ENCODE measurements at regions not wholly inside any gene's neighbourhood (a gene's known extent, or its start where the extent isn't known, plus 50 kb on each side); places are given as distances from the start of the nearest gene placed in this dataset.

DNA sequence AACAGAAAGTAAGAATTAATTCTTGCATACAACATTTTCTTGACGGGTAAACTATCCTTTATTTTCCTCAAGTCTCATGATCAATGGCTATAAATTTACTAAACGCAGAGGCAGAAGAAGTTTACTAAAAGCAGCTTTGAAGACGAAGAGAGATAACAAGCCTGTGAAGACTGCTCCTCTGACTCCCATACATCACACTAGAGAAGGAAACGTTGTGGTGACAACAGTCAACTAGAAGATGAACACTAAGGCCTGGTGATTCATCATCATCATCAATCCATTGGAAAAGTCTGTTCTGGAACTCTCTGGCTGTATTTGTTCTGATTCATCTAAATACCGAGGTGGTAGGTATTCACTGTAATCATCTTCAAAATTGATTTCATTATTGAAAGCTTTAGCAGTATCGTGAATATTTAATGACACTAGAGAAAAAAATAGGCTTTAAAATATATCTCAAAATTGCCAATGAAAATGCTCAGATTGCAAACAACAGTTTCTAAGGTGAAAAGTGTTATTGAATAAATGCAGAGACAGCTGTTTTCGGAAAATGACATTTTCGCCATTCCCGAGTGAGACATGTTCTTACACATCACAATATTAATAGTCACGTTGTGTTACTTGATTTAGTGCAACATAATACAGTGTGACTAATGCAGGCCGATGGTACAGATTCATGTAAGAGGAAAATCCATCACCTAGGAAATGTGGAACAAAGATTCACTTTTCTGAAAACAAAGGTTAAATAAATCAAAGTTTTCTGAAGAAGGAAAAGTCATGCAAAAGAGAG lies 260.5 kb downstream of the C12orf50 start:
- Histone ChIP-seq H3K9me3 (no peaks in the 10 kb centered on the region), H3K4me1 (no peaks in the 10 kb centered on the region), H3K36me3 (no peaks in the 10 kb centered on the region), H3K27ac (no peak overlapping the region), H3K27me3 (no peaks in the 10 kb centered on the region), H3K4me3 (no peak overlapping the region)
- no peak for TF ChIP-seq EP300 (IDR thresholded peaks at IDR 0.05; ENCODE audit: low read depth)
- no peak for TF ChIP-seq POLR2A (IDR thresholded peaks at IDR 0.05)
- no peak for TF ChIP-seq POLR2AphosphoS5 (IDR thresholded peaks at IDR 0.05)
- TF ChIP-seq, protein P1, sequence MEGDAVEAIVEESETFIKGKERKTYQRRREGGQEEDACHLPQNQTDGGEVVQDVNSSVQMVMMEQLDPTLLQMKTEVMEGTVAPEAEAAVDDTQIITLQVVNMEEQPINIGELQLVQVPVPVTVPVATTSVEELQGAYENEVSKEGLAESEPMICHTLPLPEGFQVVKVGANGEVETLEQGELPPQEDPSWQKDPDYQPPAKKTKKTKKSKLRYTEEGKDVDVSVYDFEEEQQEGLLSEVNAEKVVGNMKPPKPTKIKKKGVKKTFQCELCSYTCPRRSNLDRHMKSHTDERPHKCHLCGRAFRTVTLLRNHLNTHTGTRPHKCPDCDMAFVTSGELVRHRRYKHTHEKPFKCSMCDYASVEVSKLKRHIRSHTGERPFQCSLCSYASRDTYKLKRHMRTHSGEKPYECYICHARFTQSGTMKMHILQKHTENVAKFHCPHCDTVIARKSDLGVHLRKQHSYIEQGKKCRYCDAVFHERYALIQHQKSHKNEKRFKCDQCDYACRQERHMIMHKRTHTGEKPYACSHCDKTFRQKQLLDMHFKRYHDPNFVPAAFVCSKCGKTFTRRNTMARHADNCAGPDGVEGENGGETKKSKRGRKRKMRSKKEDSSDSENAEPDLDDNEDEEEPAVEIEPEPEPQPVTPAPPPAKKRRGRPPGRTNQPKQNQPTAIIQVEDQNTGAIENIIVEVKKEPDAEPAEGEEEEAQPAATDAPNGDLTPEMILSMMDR (IDR thresholded peaks at IDR 0.05): no peak
- DNase-seq: no peak
- WGBS, 2 donors (ENCODE audit: low coverage in 1 of 2): 78 to 88% methylated on average over 8 to 11 of the region's 11 CpGs
- intact Hi-C loops (cut with DNase I; ENCODE audit: low total_unique reads) (no loop called here), in situ Hi-C loops (cut with MboI; ENCODE audit: low pct_ligation_motif_present in 1 of 4, low pct_unique_long_range_greater_than_20kb in 1 of 4, low sequenced_read_pairs in 3 of 4) (no loop called here)

DNA sequence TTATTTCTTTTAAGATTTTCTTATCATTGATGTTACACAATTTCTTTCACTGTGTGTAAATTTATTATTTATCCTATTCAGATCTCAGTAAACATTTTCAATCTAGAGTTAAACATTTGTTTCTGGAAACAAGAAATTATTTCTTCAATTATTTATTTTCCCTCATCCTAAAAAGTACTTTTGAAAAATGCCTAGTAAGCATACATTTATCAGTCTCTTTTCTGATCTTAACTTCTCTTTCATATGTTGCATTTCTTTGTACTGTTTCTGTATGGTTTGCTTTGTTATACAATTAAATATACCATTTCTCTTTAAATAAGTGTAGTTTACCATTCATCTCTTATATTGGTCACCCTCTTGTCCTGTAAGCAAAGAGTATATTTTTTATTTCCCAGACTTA lies 263.2 kb downstream of the C12orf50 start:
- no peaks in the 10 kb centered on the region for H3K36me3 ChIP-seq
- no peak overlapping the region for H3K4me3 ChIP-seq
- no peak for TF ChIP-seq POLR2A (IDR thresholded peaks at IDR 0.05)
- TF ChIP-seq, protein P1 (IDR thresholded peaks at IDR 0.05): no peak
- TF ChIP-seq POLR2AphosphoS5 (IDR thresholded peaks at IDR 0.05): no peak
- no peak for TF ChIP-seq EP300 (IDR thresholded peaks at IDR 0.05; ENCODE audit: low read depth)
- in situ Hi-C loops (cut with MboI; ENCODE audit: low pct_ligation_motif_present in 1 of 4, low pct_unique_long_range_greater_than_20kb in 1 of 4, low sequenced_read_pairs in 3 of 4): no loop called here
- no peak overlapping the region for H3K27ac ChIP-seq
- H3K4me1 ChIP-seq: no peaks in the 10 kb centered on the region
- DNase-seq: no peak
- intact Hi-C loops (cut with DNase I; ENCODE audit: low total_unique reads): no loop called here
- no peaks in the 10 kb centered on the region for H3K27me3 ChIP-seq
- H3K9me3 ChIP-seq: no peaks in the 10 kb centered on the region

DNA sequence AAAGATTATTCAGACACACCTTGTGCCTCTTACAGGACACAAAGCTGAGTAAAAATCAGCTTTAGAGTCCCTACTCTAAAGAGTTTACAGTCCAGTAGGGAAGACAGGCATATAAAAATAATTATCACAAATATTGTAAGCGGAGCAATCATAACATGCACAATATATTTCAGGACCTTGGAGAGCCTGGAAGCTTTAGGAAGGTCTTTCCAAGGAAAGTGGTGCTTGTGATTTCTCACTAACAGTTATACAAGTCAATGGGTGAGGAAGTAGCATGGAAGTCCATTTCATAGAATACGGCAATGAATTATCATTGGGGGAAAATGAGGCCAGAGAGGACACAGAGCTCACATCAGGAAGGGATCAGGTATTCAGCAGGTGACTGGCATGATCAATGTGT lies 268.3 kb downstream of the C12orf50 start:
- H3K4me3 ChIP-seq: no peak overlapping the region
- DNase-seq: no peak
- H3K27me3 ChIP-seq: no peaks in the 10 kb centered on the region
- H3K4me1 ChIP-seq: no peaks in the 10 kb centered on the region
- intact Hi-C loops (cut with DNase I; ENCODE audit: low total_unique reads) (no loop called here), in situ Hi-C loops (cut with MboI; ENCODE audit: low pct_ligation_motif_present in 1 of 4, low pct_unique_long_range_greater_than_20kb in 1 of 4, low sequenced_read_pairs in 3 of 4) (no loop called here)
- H3K27ac ChIP-seq: no peak overlapping the region
- no peaks in the 10 kb centered on the region for H3K36me3 ChIP-seq
- WGBS, 2 donors (ENCODE audit: low coverage in 1 of 2): 91 to 92% methylated on average over 2 of the region's 2 CpGs
- TF ChIP-seq, protein P1 (IDR thresholded peaks at IDR 0.05): no peak
- TF ChIP-seq POLR2A (IDR thresholded peaks at IDR 0.05) (no peak), POLR2AphosphoS5 (IDR thresholded peaks at IDR 0.05) (no peak), EP300 (IDR thresholded peaks at IDR 0.05; ENCODE audit: low read depth) (no peak)
- H3K9me3 ChIP-seq: no peaks in the 10 kb centered on the region

DNA sequence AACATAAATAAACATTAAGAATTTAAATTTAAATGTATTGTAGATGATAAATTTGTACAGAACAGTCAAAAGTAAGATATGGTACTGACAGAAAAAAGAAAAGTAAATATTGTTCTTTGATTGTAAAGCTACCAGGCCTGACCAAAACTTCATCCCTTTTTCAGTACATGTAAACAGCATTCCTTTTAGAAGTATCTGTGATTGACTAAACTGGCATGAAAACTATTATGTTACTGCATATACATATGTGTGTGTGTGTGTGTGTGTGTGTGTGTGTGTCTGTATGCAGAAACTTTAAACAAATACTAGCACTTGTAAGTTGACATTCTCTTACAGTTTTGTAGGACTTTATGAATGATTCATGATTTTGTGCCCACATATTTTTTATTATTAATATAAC lies 270.9 kb downstream of the C12orf50 start:
- intact Hi-C loops (cut with DNase I; ENCODE audit: low total_unique reads) (no loop called here), in situ Hi-C loops (cut with MboI; ENCODE audit: low pct_ligation_motif_present in 1 of 4, low pct_unique_long_range_greater_than_20kb in 1 of 4, low sequenced_read_pairs in 3 of 4) (no loop called here)
- Histone ChIP-seq H3K4me3 (no peak overlapping the region), H3K4me1 (no peaks in the 10 kb centered on the region), H3K27me3 (no peaks in the 10 kb centered on the region), H3K36me3 (no peaks in the 10 kb centered on the region), H3K27ac (no peak overlapping the region), H3K9me3 (no peaks in the 10 kb centered on the region)
- TF ChIP-seq POLR2AphosphoS5 (IDR thresholded peaks at IDR 0.05) (no peak), EP300 (IDR thresholded peaks at IDR 0.05; ENCODE audit: low read depth) (no peak), POLR2A (IDR thresholded peaks at IDR 0.05) (no peak)
- TF ChIP-seq, protein P1 (IDR thresholded peaks at IDR 0.05): no peak
- DNase-seq: no peak

Measured in transverse colon (tissue), 4 donors.